Loucy (cell line): ENCODE measurements at regions not wholly inside any gene's neighbourhood (a gene's known extent, or its start where the extent isn't known, plus 50 kb on each side); places are given as distances from the start of the nearest gene placed in this dataset.

ENCODE experiments used
- H2AFZ ChIP-seq: fragments of 200-600 bp; sonication (generic); 2 replicates; pipeline ENCODE4 v1.6.0; 2016; ENCODE audit warnings: antibody characterized with exemption, mild to moderate bottlenecking, low read length, moderate library complexity
- H3F3A ChIP-seq: fragments of 200-600 bp; 2 replicates; pipeline ENCODE4 v1.6.0; 2016; ENCODE audit warnings: antibody characterized with exemption, low read depth, mild to moderate bottlenecking
- H3K27me3 ChIP-seq: fragments of 200-600 bp; sonication (generic); 2 replicates; pipeline ENCODE4 v1.6.1; 2014; ENCODE audit warnings: low read length, mild to moderate bottlenecking; ENCODE audit not compliant: insufficient read depth, poor library complexity, severe bottlenecking
- H3K36me3 ChIP-seq: fragments of 200-600 bp; sonication (generic); 2 replicates; pipeline ENCODE4 v1.6.1; 2016; ENCODE audit warnings: low read length; ENCODE audit not compliant: insufficient read depth
- H3K4me1 ChIP-seq: fragments of 200-600 bp; sonication (generic); 2 replicates; pipeline ENCODE4 v1.5.1; 2014; ENCODE audit warnings: low read length, mild to moderate bottlenecking; ENCODE audit not compliant: insufficient read depth, poor library complexity, severe bottlenecking
- H3K4me2 ChIP-seq: fragments of 200-600 bp; sonication (generic); 2 replicates; pipeline ENCODE4 v1.6.0; 2014; ENCODE audit warnings: antibody characterized with exemption, low read length, low read depth, mild to moderate bottlenecking; ENCODE audit not compliant: poor library complexity, severe bottlenecking
- H3K4me3 ChIP-seq: fragments of 200-600 bp; sonication (generic); 2 replicates; pipeline ENCODE4 v1.5.1; 2014; ENCODE audit warnings: low read length, mild to moderate bottlenecking, mixed read lengths; ENCODE audit not compliant: poor library complexity, severe bottlenecking
- H3K79me2 ChIP-seq: fragments of 200-600 bp; sonication (generic); 2 replicates; pipeline ENCODE4 v1.6.1; 2014; ENCODE audit warnings: low read length; ENCODE audit not compliant: insufficient read depth
- H3K9ac ChIP-seq: fragments of 200-600 bp; sonication (generic); 2 replicates; pipeline ENCODE4 v1.6.0; 2014; ENCODE audit warnings: mild to moderate bottlenecking, low read depth, low read length, moderate library complexity; ENCODE audit not compliant: poor library complexity, severe bottlenecking
- H3K9me2 ChIP-seq: fragments of 200-600 bp; sonication (generic); replicated peaks from 2 replicates; pipeline ENCODE4 v1.6.1; 2016; ENCODE audit warnings: low read depth, low read length, mixed read lengths
- H3K9me3 ChIP-seq: fragments of 200-600 bp; sonication (generic); 2 replicates; pipeline ENCODE4 v1.6.1; 2014; ENCODE audit warnings: mild to moderate bottlenecking, antibody characterized with exemption, low read length, low read depth; ENCODE audit not compliant: insufficient read depth
- H4K20me1 ChIP-seq: fragments of 200-600 bp; sonication (generic); 2 replicates; pipeline ENCODE4 v1.6.0; 2014; ENCODE audit warnings: antibody characterized with exemption, low read length, mild to moderate bottlenecking; ENCODE audit not compliant: insufficient read depth, poor library complexity, severe bottlenecking
- EZH2phosphoT487 ChIP-seq: fragments of 200-600 bp; IDR thresholded peaks from 2 replicates; pipeline ENCODE4 v1.6.1; 2018; ENCODE audit warnings: antibody characterized with exemption, mild to moderate bottlenecking, moderate library complexity, borderline replicate concordance
- TF ChIP-seq, protein P1 (sequence below): fragments of 200-600 bp; sonication (generic); conservative IDR thresholded peaks from 2 replicates; pipeline ENCODE4 v1.5.1; 2014; ENCODE audit warnings: mild to moderate bottlenecking, antibody characterized with exemption, low read length

GRCh38 chr13:54958781-54959180, 1930.2 kb downstream of the OLFM4 start:
- Histone ChIP-seq H3K36me3 (no peaks in the 10 kb centered on the region), H3K4me1 (no peaks in the 10 kb centered on the region), H3F3A (no peaks in the 10 kb centered on the region), H2AFZ (no peak overlapping the region), H3K9me3 (0 out of 2 replicates have a peak, but pooled peaks cover 5% of the 10 kb centered on the region), H3K9ac (no peak overlapping the region), H3K9me2 (no peaks in the 10 kb centered on the region), H3K79me2 (no peaks in the 10 kb centered on the region), H4K20me1 (no peaks in the 10 kb centered on the region), H3K4me3 (no peak overlapping the region), H3K4me2 (no peak overlapping the region), H3K27me3 (no peaks in the 10 kb centered on the region)
- TF ChIP-seq, protein P1, sequence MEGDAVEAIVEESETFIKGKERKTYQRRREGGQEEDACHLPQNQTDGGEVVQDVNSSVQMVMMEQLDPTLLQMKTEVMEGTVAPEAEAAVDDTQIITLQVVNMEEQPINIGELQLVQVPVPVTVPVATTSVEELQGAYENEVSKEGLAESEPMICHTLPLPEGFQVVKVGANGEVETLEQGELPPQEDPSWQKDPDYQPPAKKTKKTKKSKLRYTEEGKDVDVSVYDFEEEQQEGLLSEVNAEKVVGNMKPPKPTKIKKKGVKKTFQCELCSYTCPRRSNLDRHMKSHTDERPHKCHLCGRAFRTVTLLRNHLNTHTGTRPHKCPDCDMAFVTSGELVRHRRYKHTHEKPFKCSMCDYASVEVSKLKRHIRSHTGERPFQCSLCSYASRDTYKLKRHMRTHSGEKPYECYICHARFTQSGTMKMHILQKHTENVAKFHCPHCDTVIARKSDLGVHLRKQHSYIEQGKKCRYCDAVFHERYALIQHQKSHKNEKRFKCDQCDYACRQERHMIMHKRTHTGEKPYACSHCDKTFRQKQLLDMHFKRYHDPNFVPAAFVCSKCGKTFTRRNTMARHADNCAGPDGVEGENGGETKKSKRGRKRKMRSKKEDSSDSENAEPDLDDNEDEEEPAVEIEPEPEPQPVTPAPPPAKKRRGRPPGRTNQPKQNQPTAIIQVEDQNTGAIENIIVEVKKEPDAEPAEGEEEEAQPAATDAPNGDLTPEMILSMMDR = no peak
- no peak for TF ChIP-seq EZH2phosphoT487

DNA sequence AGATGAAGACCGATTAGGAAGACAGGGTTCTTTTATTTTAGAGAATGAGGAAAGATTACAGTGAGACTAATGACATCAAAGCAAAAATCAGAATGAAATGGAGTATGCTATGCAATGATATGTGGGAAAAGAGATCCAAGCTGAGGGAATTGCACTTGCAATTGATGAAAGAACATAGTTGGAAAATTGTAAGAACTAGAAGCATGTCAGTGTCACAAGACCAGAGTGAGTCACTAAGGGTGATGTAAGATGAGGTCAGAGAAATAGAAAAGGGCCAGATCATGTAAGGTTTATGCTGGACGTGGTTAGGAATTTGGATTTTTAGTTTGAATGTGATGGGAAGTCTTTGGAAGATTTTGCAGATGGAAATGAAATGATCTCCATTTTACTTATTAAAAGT, 1937.3 kb downstream of the OLFM4 start:
- no peak overlapping the region for H3K9ac ChIP-seq
- H4K20me1 ChIP-seq = no peaks in the 10 kb centered on the region
- no peaks in the 10 kb centered on the region for H3K9me2 ChIP-seq
- TF ChIP-seq, protein P1 = no peak
- no peak for TF ChIP-seq EZH2phosphoT487
- H3K9me3 ChIP-seq = 0 out of 2 replicates have a peak, but pooled peaks cover under 1% of the 10 kb centered on the region
- H3K4me1 ChIP-seq = no peaks in the 10 kb centered on the region
- H2AFZ ChIP-seq = no peak overlapping the region
- H3K36me3 ChIP-seq = no peaks in the 10 kb centered on the region
- no peaks in the 10 kb centered on the region for H3F3A ChIP-seq
- no peaks in the 10 kb centered on the region for H3K79me2 ChIP-seq
- no peak overlapping the region for H3K4me3 ChIP-seq
- no peaks in the 10 kb centered on the region for H3K27me3 ChIP-seq
- H3K4me2 ChIP-seq = no peak overlapping the region

DNA sequence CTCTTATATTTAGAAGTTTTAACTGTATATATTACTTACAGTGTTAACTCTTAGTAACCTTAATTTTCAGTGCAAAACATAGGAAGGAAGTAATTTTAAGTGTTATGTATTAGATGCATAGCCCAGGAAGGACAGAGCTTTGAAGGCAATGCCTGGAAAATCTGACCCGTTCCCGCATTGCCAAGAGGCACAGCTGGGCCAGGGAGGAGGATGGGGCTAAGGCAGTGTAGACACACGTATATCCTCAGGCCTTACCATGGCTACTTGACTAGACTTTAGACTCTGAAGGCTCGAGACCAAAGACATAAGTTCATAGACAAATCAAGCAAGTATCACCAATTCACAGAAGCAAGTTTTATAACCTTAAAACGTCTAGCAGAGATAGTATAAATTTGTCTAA, 1944.2 kb downstream of the OLFM4 start:
- Histone ChIP-seq H3K4me2 (no peak overlapping the region), H3K4me1 (no peaks in the 10 kb centered on the region), H3K9me2 (no peaks in the 10 kb centered on the region), H3K36me3 (no peaks in the 10 kb centered on the region), H3K79me2 (no peaks in the 10 kb centered on the region), H3F3A (no peaks in the 10 kb centered on the region), H4K20me1 (no peaks in the 10 kb centered on the region), H2AFZ (no peak overlapping the region), H3K9me3 (no peaks in the 10 kb centered on the region), H3K27me3 (no peaks in the 10 kb centered on the region), H3K4me3 (no peak overlapping the region), H3K9ac (no peak overlapping the region)
- no peak for TF ChIP-seq EZH2phosphoT487
- TF ChIP-seq, protein P1 = no peak
